GM12878 (cell line): ENCODE measurements at regions not wholly inside any gene's neighbourhood (a gene's known extent, or its start where the extent isn't known, plus 50 kb on each side); places are given as distances from the start of the nearest gene placed in this dataset.

Source experiments
- ATF7 ChIP-seq: fragments of 450-650 bp; IDR thresholded peaks from 2 replicates; pipeline ENCODE4 v1.6.1; 2016; ENCODE audit warnings: low read depth, mild to moderate bottlenecking
- CHD4 ChIP-seq: fragments of 200-600 bp; sonication (generic); IDR thresholded peaks from 2 replicates; pipeline ENCODE4 v1.6.1; 2016; ENCODE audit warnings: mild to moderate bottlenecking
- EED ChIP-seq: sonication (generic); IDR thresholded peaks from 2 replicates; pipeline ENCODE4 v1.6.1; 2016; ENCODE audit warnings: antibody characterized with exemption, low read depth
- JUNB ChIP-seq: IDR thresholded peaks from 2 replicates; pipeline ENCODE4 v1.6.1; 2016; ENCODE audit warnings: antibody characterized with exemption, mild to moderate bottlenecking
- KAT2A ChIP-seq: conservative IDR thresholded peaks from 2 replicates; pipeline ENCODE4 v1.6.1; 2011; ENCODE audit warnings: low read depth, low read length; ENCODE audit not compliant: control insufficient read depth
- MTA3 ChIP-seq: IDR thresholded peaks from 2 replicates; pipeline ENCODE4 v1.6.1; 2012; ENCODE audit warnings: low read length, inconsistent platforms, borderline replicate concordance
- POLR2A ChIP-seq: IDR thresholded peaks from 2 replicates; pipeline ENCODE4 v1.6.1; 2011; ENCODE audit warnings: low read depth, mild to moderate bottlenecking, low read length
- RUNX3 ChIP-seq: IDR thresholded peaks from 2 replicates; pipeline ENCODE4 v1.6.1; 2012; ENCODE audit warnings: low read length, inconsistent platforms
- SREBF2 ChIP-seq: IDR thresholded peaks from 2 replicates; pipeline ENCODE4 v1.6.1; 2012; ENCODE audit warnings: mild to moderate bottlenecking, low read length
- SRF ChIP-seq, 2 experiments: IDR thresholded peaks; 2 replicates each; pipeline ENCODE4 v1.6.1; 2011; ENCODE audit warnings: low read depth in 2 of 2, low read length in 2 of 2, mild to moderate bottlenecking in 1 of 2, moderate library complexity in 1 of 2
- TCF3 ChIP-seq: IDR thresholded peaks from 2 replicates; pipeline ENCODE4 v1.6.1; 2012; ENCODE audit warnings: low read depth, mild to moderate bottlenecking, low read length, borderline replicate concordance; ENCODE audit not compliant: insufficient read depth
- ZBED1 ChIP-seq: IDR thresholded peaks from 2 replicates; pipeline ENCODE4 v1.6.1; 2016; ENCODE audit warnings: borderline replicate concordance
- TF ChIP-seq, protein P1 (sequence below): fragments of 450-650 bp; IDR thresholded peaks from 2 replicates; pipeline ENCODE4 v1.6.1; 2018; ENCODE audit warnings: borderline replicate concordance, mild to moderate bottlenecking; ENCODE audit not compliant: partially characterized antibody
- TF ChIP-seq, protein P2 (sequence below): fragments of 450-650 bp; IDR thresholded peaks from 2 replicates; pipeline ENCODE4 v1.6.1; 2017; ENCODE audit warnings: borderline replicate concordance
- TF ChIP-seq, protein P3 (sequence below): fragments of 450-650 bp; conservative IDR thresholded peaks from 2 replicates; pipeline ENCODE4 v1.6.1; 2017; ENCODE audit warnings: mild to moderate bottlenecking, moderate library complexity
- TF ChIP-seq, protein P4 (sequence below): fragments of 450-650 bp; formaldehyde crosslinking; IDR thresholded peaks from 2 replicates; pipeline ENCODE4 v1.5.0; 2022; ENCODE audit warnings: mild to moderate bottlenecking, missing genetic modification characterization
- TF ChIP-seq, protein P5 (sequence below): fragments of 450-650 bp; IDR thresholded peaks from 2 replicates; pipeline ENCODE4 v1.6.1; 2016; ENCODE audit warnings: mild to moderate bottlenecking
- TF ChIP-seq, protein P6 (sequence below): IDR thresholded peaks from 2 replicates; pipeline ENCODE4 v1.6.1; 2011; ENCODE audit warnings: borderline replicate concordance, low read depth, mild to moderate bottlenecking, moderate library complexity, low read length; ENCODE audit not compliant: insufficient read depth, poor library complexity, severe bottlenecking
- TF ChIP-seq, protein P7 (sequence below): IDR thresholded peaks from 2 replicates; pipeline ENCODE4 v1.6.1; 2012; ENCODE audit warnings: low read depth, low read length, improper control_type of control experiment

DNA sequence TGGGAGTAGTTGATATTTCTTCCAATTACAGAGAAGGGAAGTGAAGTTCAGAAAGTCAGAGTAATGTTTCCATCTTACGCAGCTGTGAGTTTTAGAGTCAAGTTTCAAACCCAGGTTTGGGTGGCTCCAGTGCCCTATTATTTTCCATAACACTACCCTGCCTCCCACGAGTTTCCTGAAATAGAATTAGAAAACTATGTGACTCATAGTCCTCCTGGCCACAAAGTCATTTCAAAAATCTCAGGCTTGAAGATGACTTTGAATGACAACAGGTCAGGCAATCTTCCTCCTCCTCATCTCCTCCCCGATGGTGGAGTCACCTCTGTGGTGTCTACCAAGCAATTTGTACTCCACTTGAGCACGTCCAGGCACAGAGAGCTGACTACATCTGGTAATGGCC, 212.3 kb upstream of the TRIB2 start (continued):
- TF ChIP-seq, protein P1, sequence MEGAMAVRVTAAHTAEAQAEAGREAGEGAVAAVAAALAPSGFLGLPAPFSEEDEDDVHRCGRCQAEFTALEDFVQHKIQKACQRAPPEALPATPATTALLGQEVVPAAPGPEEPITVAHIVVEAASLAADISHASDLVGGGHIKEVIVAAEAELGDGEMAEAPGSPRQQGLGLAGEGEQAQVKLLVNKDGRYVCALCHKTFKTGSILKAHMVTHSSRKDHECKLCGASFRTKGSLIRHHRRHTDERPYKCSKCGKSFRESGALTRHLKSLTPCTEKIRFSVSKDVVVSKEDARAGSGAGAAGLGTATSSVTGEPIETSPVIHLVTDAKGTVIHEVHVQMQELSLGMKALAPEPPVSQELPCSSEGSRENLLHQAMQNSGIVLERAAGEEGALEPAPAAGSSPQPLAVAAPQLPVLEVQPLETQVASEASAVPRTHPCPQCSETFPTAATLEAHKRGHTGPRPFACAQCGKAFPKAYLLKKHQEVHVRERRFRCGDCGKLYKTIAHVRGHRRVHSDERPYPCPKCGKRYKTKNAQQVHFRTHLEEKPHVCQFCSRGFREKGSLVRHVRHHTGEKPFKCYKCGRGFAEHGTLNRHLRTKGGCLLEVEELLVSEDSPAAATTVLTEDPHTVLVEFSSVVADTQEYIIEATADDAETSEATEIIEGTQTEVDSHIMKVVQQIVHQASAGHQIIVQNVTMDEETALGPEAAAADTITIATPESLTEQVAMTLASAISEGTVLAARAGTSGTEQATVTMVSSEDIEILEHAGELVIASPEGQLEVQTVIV: no peak
- TF ChIP-seq, protein P2, sequence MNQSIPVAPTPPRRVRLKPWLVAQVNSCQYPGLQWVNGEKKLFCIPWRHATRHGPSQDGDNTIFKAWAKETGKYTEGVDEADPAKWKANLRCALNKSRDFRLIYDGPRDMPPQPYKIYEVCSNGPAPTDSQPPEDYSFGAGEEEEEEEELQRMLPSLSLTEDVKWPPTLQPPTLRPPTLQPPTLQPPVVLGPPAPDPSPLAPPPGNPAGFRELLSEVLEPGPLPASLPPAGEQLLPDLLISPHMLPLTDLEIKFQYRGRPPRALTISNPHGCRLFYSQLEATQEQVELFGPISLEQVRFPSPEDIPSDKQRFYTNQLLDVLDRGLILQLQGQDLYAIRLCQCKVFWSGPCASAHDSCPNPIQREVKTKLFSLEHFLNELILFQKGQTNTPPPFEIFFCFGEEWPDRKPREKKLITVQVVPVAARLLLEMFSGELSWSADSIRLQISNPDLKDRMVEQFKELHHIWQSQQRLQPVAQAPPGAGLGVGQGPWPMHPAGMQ: no peak
- no peak for TF ChIP-seq KAT2A
- TF ChIP-seq ZBED1: peak; percentile 63; the same call in 1 of the 2 replicates
- peak; percentile 86 for TF ChIP-seq RUNX3
- TF ChIP-seq, protein P3, sequence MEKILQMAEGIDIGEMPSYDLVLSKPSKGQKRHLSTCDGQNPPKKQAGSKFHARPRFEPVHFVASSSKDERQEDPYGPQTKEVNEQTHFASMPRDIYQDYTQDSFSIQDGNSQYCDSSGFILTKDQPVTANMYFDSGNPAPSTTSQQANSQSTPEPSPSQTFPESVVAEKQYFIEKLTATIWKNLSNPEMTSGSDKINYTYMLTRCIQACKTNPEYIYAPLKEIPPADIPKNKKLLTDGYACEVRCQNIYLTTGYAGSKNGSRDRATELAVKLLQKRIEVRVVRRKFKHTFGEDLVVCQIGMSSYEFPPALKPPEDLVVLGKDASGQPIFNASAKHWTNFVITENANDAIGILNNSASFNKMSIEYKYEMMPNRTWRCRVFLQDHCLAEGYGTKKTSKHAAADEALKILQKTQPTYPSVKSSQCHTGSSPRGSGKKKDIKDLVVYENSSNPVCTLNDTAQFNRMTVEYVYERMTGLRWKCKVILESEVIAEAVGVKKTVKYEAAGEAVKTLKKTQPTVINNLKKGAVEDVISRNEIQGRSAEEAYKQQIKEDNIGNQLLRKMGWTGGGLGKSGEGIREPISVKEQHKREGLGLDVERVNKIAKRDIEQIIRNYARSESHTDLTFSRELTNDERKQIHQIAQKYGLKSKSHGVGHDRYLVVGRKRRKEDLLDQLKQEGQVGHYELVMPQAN: no peak
- TF ChIP-seq, protein P4, sequence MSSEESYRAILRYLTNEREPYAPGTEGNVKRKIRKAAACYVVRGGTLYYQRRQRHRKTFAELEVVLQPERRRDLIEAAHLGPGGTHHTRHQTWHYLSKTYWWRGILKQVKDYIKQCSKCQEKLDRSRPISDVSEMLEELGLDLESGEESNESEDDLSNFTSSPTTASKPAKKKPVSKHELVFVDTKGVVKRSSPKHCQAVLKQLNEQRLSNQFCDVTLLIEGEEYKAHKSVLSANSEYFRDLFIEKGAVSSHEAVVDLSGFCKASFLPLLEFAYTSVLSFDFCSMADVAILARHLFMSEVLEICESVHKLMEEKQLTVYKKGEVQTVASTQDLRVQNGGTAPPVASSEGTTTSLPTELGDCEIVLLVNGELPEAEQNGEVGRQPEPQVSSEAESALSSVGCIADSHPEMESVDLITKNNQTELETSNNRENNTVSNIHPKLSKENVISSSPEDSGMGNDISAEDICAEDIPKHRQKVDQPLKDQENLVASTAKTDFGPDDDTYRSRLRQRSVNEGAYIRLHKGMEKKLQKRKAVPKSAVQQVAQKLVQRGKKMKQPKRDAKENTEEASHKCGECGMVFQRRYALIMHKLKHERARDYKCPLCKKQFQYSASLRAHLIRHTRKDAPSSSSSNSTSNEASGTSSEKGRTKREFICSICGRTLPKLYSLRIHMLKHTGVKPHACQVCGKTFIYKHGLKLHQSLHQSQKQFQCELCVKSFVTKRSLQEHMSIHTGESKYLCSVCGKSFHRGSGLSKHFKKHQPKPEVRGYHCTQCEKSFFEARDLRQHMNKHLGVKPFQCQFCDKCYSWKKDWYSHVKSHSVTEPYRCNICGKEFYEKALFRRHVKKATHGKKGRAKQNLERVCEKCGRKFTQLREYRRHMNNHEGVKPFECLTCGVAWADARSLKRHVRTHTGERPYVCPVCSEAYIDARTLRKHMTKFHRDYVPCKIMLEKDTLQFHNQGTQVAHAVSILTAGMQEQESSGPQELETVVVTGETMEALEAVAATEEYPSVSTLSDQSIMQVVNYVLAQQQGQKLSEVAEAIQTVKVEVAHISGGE (CRISPR knock-in tag): no peak
- TF ChIP-seq SRF (IDR thresholded peaks at IDR 0.05; ENCODE audit: low read depth in 2 of 2, low read length in 2 of 2): no peak
- TF ChIP-seq SREBF2: no peak
- TF ChIP-seq EED: peak; percentile 78
- TF ChIP-seq POLR2A: no peak
- peak; percentile 84; the same call in 1 of the 2 replicates for TF ChIP-seq MTA3
- TF ChIP-seq, protein P5, sequence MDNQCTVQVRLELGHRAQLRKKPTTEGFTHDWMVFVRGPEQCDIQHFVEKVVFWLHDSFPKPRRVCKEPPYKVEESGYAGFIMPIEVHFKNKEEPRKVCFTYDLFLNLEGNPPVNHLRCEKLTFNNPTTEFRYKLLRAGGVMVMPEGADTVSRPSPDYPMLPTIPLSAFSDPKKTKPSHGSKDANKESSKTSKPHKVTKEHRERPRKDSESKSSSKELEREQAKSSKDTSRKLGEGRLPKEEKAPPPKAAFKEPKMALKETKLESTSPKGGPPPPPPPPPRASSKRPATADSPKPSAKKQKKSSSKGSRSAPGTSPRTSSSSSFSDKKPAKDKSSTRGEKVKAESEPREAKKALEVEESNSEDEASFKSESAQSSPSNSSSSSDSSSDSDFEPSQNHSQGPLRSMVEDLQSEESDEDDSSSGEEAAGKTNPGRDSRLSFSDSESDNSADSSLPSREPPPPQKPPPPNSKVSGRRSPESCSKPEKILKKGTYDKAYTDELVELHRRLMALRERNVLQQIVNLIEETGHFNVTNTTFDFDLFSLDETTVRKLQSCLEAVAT: no peak
- peak; percentile 68 for TF ChIP-seq JUNB
- no peak for TF ChIP-seq CHD4
- TF ChIP-seq, protein P6, sequence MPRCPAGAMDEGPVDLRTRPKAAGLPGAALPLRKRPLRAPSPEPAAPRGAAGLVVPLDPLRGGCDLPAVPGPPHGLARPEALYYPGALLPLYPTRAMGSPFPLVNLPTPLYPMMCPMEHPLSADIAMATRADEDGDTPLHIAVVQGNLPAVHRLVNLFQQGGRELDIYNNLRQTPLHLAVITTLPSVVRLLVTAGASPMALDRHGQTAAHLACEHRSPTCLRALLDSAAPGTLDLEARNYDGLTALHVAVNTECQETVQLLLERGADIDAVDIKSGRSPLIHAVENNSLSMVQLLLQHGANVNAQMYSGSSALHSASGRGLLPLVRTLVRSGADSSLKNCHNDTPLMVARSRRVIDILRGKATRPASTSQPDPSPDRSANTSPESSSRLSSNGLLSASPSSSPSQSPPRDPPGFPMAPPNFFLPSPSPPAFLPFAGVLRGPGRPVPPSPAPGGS: peak; percentile 33
- TF ChIP-seq, protein P7, sequence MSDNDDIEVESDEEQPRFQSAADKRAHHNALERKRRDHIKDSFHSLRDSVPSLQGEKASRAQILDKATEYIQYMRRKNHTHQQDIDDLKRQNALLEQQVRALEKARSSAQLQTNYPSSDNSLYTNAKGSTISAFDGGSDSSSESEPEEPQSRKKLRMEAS: no peak
- TF ChIP-seq ATF7: peak; percentile 31; the same call in 1 of the 2 replicates
- TF ChIP-seq TCF3: peak; percentile 69; the same call in 1 of the 2 replicates
